Osteocyte (in vitro differentiated cells): ENCODE measurements at regions not wholly inside any gene's neighbourhood (a gene's known extent, or its start where the extent isn't known, plus 50 kb on each side); places are given as distances from the start of the nearest gene placed in this dataset.

Experiments used
- DNase-seq: peaks from one replicate; pipeline ENCODE4 v3.0.0; 2021; ENCODE audit warnings: mixed read lengths; ENCODE audit not compliant: unreplicated experiment; ENCODE audit errors: extremely low spot score
- H3K27ac Mint-ChIP-seq: one replicate; pipeline ENCODE4 v1.8.0; 2021; ENCODE audit warnings: mild to moderate bottlenecking, mixed read lengths; ENCODE audit not compliant: unreplicated experiment
- H3K27me3 Mint-ChIP-seq: one replicate; pipeline ENCODE4 v1.8.0; 2021; ENCODE audit warnings: mixed read lengths; ENCODE audit not compliant: unreplicated experiment
- H3K36me3 Mint-ChIP-seq: one replicate; pipeline ENCODE4 v1.8.0; 2021; ENCODE audit warnings: mixed read lengths; ENCODE audit not compliant: unreplicated experiment
- H3K4me1 Mint-ChIP-seq: one replicate; pipeline ENCODE4 v1.8.0; 2021; ENCODE audit warnings: mixed read lengths; ENCODE audit not compliant: unreplicated experiment
- H3K4me3 Mint-ChIP-seq: one replicate; pipeline ENCODE4 v1.8.0; 2021; ENCODE audit warnings: mild to moderate bottlenecking, moderate library complexity, mixed read lengths; ENCODE audit not compliant: unreplicated experiment
- H3K9me3 Mint-ChIP-seq: one replicate; pipeline ENCODE4 v1.8.0; 2021; ENCODE audit warnings: mixed read lengths; ENCODE audit not compliant: unreplicated experiment
- CTCF ChIP-seq: fragments of 200-600 bp; sonication (generic); IDR thresholded peaks from 2 replicates; pipeline ENCODE4 v1.5.0; 2021; ENCODE audit warnings: antibody characterized with exemption, mild to moderate bottlenecking, moderate library complexity

- no peak overlapping the region for H3K27ac Mint-ChIP-seq
- no peak for TF ChIP-seq CTCF
- peaks cover 15% of the 10 kb centered on the region for H3K9me3 Mint-ChIP-seq
- H3K27me3 Mint-ChIP-seq: peaks cover 7% of the 10 kb centered on the region
- H3K36me3 Mint-ChIP-seq: no peaks in the 10 kb centered on the region
- H3K4me1 Mint-ChIP-seq: no peaks in the 10 kb centered on the region
- H3K4me3 Mint-ChIP-seq: no peak overlapping the region
- DNase-seq: no peak
Measured at GRCh38 chr14:56412468-56413434, 166.8 kb upstream of the TMEM260 start.

GRCh38 chr14:56413721-56414120 lies 165.9 kb upstream of the TMEM260 start:
- Mint-ChIP-seq H3K9me3 (peaks cover 14% of the 10 kb centered on the region), H3K27ac (no peak overlapping the region), H3K4me3 (no peak overlapping the region), H3K36me3 (no peaks in the 10 kb centered on the region), H3K27me3 (peaks cover 11% of the 10 kb centered on the region), H3K4me1 (no peaks in the 10 kb centered on the region)
- no peak for TF ChIP-seq CTCF
- no peak for DNase-seq

- Mint-ChIP-seq H3K9me3 (peaks cover 10% of the 10 kb centered on the region), H3K36me3 (no peaks in the 10 kb centered on the region), H3K27ac (no peak overlapping the region), H3K4me1 (no peaks in the 10 kb centered on the region), H3K4me3 (no peak overlapping the region), H3K27me3 (peaks cover 12% of the 10 kb centered on the region)
- no peak for DNase-seq
- no peak for TF ChIP-seq CTCF
Measured at GRCh38 chr14:56414236-56414635, 165.4 kb upstream of the TMEM260 start.

GRCh38 chr14:56416213-56416612 lies 163.4 kb upstream of the TMEM260 start:
- H3K4me3 Mint-ChIP-seq: no peak overlapping the region
- no peak overlapping the region for H3K27ac Mint-ChIP-seq
- H3K27me3 Mint-ChIP-seq: peaks cover 6% of the 10 kb centered on the region
- DNase-seq: no peak
- H3K9me3 Mint-ChIP-seq: no peaks in the 10 kb centered on the region
- TF ChIP-seq CTCF: no peak
- no peaks in the 10 kb centered on the region for H3K36me3 Mint-ChIP-seq
- H3K4me1 Mint-ChIP-seq: no peaks in the 10 kb centered on the region

GRCh38 chr14:56417173-56417572 lies 162.4 kb upstream of the TMEM260 start:
- no peaks in the 10 kb centered on the region for H3K36me3 Mint-ChIP-seq
- H3K4me3 Mint-ChIP-seq: no peak overlapping the region
- TF ChIP-seq CTCF: no peak

More at GRCh38 chr14:56417173-56417572, 162.4 kb upstream of the TMEM260 start:
- Mint-ChIP-seq H3K27ac (no peak overlapping the region), H3K9me3 (no peaks in the 10 kb centered on the region), H3K4me1 (no peaks in the 10 kb centered on the region), H3K27me3 (peaks cover 6% of the 10 kb centered on the region)
- DNase-seq: no peak
